HG03575 (cell line): ENCODE measurements at regions not wholly inside any gene's neighbourhood (a gene's known extent, or its start where the extent isn't known, plus 50 kb on each side); places are given as distances from the start of the nearest gene placed in this dataset.
"Not testable (repeated sequence)": the region's sequence is repeated elsewhere in the genome, so short reads cannot be mapped to it uniquely, and the experiment has no call there.

Experiments
- ATAC-seq: cut with Tn5 transposase; IDR thresholded peaks from one replicate; pipeline ENCODE4 v1.9.1; 2021; ENCODE audit not compliant: unreplicated experiment, insufficient number of reproducible peaks, low FRiP score; ENCODE audit errors: extremely low read depth

DNA sequence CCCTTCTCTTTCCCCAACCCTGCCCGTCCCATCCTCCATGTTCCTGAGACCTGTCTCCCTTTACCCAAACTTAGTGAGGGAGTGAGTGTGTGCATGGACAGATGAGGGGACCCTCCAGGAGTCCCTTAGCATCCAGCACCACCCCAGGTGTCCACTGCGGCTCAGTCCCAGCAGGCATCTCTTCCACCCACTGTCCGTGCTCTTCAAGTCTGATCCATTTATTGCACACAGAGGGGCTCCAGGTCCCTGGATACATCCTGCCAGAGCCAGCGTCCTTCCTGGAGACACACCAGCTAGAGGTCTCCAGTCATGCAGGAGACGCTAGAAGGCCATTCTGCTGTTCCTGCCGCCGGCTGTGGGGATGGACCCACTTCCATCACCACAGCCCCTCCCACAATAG lies 239.2 kb downstream of the ADGRD1 start:
- no peak for ATAC-seq

DNA sequence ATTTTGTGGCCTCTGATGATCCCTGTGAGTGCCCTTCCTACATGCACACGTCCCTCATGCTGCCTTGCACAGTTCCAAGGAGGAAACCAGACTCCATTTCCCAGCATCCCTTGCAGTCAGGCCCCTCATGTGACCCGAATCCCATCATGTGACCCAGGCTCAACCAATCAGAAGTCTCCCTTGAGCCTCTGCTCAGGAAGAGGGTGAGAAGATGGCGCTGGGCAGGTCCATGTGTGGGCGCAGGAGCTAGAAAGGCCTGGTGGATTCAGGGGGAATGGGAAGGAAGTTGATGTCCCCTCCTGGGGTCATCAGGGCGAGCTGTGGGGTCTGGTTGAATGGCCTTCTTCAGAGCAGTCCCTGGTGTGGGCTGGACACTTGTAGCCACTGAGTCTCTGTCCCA lies 240.5 kb downstream of the ADGRD1 start:
- no peak for ATAC-seq

DNA sequence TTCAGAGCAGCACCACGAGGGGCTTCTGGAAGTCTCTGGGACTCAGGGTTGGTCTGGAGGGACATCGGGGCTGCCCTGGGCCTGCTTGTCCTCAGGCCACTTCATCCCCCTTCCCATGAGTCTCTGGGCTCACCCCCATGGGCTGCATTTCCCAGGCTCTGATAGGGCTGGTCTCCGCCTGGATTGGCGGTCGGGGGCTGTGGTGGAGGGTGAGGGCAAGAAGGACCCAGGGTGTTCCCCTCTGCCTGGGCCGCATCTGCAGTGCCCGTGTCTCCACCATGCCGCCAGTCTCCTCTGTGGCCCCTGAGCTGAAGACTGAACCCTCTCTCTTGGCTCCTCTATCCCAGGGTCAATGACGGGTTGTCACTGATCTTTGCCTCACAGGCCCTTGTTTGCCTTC lies 242.1 kb downstream of the ADGRD1 start:
- ATAC-seq = no peak

DNA sequence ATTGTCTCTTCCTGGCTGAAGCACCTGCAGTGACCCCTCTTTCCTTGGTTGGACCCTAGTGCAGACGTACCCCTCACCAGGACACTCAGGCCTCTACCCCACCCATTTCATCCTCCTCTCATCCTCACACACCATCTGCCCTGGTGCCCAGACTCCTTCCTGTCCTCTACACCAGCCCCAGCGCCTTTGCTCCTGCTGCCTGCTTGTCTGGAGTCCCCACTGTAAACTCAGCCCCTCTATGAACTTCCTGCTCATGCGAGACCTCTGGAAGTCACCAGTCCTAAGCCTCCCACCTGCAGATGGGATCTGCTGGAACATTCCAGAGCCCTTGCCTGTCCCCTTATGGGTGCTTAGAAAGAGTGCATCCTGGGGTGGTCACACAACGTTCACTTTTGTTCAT lies 242.5 kb downstream of the ADGRD1 start:
- ATAC-seq = no peak

DNA sequence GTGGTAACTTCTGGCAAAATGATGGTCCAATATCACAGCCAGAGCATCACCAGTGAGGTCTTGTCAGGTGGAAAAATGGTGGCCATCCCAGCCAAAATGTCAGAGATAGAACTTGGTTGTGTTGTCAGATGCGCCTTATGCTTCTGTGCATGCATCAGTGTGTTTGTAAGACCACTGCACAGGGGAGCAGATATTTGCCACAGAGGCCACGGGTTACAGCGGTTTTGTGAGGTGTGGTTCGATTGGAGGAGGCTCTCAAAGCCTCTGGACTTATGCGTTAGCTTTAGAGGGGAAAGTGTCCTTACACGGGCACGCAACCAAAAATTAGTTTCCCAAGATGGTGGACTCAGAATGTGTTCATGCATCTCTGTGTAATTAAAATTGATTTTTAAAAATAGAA lies 243.8 kb downstream of the ADGRD1 start:
- ATAC-seq = no peak

DNA sequence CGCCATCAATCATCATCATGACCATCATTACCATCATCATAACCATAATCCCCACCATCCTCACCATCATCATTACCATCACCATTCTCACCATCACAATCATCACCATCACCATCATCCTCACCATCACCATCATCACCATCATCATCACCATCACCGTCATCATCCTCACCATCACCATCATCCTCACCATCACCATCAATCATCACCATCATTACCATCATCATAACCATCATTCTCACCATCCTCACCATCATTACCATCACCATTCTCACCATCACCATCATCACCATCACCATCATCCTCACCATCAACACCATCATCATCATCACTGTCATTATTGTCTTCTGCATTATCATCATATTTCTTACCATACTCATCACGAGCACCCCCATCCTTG lies 245.5 kb downstream of the ADGRD1 start:
- no peak for ATAC-seq

DNA sequence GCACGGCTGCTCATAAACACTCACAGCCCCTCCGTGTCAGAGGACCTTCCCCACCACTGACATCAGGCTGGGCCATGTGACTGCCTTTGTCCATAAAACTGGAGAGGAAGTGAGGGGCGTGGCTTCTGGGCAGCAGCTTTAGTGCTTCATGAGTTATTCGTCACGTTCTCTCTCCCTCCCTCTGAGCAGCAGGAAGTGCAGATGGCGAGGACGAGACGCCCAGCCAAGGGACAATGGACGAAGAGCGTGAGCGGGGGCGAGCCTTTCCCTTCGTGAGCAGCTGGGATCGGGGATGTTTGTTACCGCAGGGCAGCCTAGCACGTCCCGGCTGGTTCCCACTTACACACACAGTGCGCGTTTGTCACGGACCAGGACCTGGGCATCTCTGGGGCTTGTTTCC lies 248.2 kb downstream of the ADGRD1 start:
- ATAC-seq = not testable (repeated sequence)

DNA sequence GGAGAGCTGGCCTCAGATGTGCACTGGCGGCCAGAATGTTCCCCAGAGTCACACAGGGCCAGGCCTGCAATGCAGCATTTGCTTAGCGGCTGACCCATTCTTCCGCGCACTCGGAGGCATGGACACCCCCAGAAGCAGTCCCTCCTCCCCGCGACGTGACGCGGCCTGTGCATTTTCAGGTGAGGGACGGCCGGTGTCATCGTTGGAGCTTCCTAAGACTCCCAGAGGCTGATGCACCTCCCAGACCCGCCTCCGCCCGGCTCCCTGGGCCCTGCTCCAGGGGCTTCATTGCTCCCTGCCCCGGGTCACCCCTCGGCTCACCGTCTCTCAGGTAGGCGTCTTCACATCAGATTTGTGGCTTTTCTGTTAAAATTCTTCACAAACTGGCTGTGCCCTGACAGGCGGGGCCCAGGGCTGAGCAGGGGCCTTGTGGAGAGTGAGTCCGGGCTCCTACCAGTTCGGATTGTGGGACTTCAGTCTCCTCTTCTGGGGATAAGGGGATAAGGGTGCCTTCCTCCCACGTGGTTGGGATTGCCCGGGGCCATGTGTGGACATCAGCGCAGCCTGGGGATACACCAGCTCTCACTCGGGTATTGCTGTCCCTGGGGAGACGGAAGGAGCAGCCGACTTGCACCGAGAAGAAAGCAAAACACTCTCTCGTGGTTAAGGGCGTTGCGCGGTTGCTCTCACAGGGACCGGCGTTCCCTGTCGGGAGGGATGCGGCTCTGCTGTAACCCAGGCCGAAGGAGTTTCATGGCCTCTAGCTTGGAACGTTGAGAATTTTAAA lies 249.1 kb downstream of the ADGRD1 start:
- ATAC-seq = no peak

DNA sequence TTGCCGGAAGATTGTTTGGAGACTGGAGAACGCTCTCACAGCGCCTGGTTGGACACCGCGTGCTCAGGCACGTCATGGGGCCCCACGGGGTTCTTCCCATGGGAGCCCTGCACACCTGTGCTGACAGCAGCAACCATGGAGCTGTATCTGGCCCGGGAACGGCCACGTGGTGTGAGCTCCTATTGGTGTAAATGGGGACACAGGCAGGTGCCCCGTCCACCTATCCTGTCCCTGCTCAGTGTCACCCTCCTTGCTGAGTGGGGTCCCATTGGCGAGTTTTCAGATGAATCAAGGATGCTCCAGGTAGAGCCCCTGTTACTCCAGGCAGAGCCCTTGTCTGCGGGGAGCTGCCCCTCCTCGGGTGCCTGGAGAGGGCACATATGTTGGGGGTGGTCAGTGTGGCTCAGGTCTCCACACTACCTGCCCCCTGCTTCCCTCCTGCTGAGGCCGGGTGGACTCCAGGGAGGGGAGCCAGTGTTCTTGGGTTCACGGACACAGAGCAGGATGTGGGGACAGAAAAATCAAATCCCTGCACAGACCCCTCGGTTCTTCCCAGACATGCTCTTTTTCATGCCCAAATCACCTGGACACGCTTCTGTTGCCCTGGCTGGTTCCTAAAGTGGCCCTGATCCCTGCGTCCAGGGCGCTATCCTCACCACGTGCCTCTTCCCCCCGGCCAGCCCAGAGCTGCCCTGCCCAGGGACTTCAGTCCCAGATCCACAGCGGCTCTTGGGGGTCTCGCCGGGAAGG lies 250.1 kb downstream of the ADGRD1 start:
- no peak for ATAC-seq

DNA sequence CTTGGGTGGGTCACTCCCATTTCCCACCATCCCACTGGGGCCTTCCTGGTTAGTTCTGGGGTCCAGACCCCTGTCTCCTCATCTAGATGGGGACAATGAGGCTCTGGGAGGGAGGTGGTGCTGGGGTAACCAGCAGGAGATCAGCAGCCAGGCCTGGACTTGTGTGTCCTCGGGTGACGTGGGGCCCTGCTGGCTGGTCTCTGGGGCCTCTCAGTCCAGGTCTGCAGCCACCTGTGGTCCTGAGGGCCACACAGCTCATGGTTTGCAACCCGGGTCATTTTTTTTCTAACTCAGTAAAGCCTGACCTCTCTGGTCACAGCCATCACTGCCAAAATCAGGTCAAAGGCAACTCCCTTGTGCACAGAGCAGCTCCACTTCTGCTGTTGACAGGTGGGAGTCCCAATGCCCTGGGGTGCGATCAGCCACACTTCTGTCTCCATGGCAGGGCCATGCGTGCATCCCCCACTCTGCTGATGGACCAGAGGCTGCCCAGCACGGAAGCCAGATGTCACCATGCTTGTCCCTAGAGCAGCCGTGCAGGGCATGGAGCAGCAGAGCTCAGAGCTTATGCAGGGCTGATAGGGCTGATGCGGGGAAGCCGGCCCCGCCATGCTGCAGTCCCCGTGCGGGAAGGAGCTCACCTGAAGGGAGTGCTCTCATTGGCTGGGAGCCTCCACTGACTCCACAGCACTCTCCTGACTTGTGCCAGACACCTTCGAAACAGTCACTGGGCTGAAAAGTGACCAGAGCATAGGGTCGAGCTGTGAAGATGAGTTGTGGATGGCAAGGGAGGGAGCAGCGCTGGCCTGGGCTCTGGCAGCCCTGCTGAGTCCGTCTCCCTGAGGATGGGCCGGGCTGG lies 250.9 kb downstream of the ADGRD1 start:
- no peak for ATAC-seq

DNA sequence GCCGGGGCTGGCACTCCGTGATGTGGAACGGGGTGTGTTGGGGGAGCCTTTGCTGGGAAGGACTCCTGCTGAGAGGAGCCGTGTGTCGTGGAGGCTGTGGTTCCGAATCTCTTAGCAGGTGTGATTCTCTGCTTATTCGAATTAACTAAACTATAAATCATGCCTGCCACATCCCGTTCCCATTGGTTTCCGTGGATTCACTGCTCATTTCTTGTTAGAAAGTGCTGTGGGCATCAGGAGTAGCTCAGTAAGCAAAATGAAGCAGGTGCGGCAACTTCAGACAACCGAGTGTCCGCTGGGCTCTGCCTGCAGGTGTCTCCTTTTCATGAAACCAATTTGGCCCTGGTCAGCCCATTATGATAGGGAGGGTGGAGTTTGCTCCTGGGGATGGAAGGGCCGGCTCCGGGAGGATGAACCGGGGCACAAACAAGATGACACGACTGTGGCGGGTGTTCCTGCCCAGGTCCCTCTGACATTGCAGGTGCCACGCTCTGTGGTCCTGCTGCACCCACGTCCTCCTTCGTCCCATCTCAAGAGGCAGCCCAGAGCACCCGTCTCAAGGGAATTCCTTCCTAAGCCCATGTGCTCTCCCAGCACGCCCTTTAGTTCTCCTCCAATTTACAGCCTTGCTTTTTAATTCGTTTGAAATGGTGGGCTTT lies 251.7 kb downstream of the ADGRD1 start:
- not testable (repeated sequence) for ATAC-seq

DNA sequence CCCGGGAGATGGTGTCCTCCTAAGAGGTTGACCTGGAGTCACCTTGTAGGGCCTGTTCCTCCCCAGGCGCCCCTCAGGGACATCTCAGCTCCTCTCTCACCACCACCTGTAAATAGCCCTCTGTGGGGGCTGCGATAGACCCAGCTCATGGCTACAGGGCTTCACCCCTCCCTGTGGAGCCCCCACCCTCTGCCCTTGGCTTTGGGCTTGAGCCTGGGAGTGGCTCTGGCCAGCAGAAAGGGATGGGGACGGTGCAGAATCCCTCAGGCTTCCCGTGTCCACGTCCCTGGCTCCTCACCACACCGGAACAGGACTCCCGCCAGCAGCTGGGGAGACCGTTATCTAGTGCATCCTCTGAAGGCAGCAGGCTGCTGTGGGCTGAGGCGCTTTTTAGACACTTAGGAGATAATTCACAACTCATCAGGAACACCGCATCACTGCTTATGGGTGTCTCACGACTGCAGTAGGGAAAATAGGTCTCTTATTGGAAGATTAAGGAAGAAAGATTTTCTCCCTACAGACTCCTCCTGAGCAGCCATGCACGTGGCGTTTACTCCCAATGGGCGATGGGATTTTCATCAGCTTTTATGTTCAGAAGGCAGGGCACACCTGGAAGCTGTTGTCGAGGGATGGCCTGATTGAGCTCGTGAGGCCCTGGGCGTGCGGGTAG lies 253.1 kb downstream of the ADGRD1 start:
- ATAC-seq = not testable (repeated sequence)

DNA sequence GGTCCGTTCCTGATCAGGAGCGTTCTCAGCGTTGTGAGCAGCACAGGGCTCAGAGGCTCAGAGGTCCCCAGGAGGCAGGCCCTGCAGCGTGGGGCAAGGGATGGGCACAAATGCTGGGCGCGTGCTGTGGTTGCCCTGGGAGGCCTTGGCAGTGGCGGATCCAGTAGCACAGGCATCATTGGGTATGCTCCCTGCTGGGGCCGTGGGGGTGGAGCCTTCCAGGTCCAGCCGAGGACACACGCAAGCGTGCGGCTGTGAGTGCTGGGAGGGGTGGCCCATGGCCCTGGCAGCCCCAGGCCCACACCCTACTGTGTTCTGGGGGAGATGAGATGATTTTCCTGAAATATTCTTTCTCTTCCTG lies 253.6 kb downstream of the ADGRD1 start:
- not testable (repeated sequence) for ATAC-seq

DNA sequence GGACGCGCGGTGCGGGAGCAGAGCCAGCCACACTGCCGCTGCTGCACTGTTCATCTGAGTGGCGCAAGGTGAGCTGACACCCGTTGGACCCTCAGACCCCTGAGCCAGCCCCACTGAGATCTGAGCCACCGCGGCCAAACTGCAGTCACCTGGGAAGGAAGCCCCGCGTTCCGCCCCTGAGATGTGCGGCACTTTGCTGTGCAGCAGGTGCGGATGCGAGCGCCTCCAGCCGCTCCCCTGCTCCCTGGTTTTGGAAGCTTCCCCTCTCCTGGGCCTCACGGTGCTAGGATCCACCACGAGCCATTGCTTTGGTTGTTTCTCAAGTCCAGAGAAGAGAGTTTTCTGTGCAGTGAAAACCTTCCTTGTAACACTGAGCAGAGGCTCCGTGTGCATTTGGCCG lies 254.1 kb downstream of the ADGRD1 start:
- ATAC-seq = not testable (repeated sequence)

DNA sequence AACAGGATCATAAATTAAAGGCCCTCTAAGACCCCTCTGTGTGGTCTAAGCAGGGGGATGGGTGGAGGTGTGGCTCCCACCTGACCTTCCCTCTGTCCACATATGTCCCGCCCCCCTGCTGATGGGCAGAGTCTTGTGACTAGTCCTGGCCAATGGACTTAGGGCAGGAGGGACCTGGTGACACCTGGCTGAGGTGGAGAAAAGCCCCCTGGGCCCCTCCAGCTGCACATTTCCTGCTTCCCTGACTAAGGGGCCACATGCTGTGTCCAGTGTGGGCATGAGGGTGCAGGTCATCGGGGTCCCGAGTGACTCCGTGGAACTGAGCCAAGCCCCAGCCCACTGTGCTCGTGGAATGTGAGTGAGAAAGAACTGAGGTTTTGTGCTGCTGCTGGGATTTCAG lies 254.7 kb downstream of the ADGRD1 start:
- no peak for ATAC-seq

DNA sequence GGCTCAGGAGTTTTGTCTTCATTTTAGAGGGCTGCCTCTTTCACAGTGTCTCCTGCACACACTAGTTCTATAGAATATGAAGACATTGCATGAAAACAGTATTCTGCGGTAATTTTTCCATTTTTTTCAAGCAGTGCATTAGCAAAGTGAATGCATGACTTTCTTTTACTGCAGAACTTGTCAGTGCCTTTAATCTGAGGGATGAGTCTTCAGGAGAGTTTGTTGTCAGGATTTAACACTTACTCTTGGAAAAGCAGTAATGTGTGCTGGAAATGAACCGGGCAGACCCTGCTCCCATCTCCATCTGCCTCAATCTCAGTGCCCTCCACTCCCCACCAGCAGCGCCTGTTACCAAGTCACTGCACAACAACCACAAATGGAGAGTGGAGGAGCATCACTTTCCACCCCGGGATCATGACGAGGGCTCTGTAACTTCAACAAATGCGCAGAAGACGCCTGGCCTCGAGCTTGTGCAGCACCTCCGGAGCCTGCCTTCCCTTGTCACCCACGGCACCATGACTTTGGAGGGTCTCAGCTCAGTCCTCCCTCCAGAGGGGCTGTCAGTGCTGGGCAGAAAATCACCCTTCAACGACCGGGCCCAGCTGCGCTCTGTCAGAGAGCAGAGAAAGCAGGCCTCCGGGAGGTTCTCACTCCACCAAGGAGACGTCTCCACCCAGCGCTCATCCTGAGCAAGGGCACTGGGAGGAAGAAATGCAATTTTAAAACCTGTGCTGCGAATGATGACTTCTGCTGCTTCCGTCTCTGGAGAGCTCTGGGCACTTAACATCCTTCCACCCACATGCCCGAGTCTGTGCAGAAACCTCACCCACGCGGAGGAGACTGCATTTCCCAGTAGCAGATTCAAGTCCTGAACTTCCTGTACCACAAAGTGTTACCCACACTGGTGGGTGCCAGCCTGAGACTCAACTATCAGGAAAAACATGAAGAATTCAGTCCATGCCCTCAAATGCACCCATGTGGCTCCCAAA lies 255.7 kb downstream of the ADGRD1 start:
- no peak for ATAC-seq

DNA sequence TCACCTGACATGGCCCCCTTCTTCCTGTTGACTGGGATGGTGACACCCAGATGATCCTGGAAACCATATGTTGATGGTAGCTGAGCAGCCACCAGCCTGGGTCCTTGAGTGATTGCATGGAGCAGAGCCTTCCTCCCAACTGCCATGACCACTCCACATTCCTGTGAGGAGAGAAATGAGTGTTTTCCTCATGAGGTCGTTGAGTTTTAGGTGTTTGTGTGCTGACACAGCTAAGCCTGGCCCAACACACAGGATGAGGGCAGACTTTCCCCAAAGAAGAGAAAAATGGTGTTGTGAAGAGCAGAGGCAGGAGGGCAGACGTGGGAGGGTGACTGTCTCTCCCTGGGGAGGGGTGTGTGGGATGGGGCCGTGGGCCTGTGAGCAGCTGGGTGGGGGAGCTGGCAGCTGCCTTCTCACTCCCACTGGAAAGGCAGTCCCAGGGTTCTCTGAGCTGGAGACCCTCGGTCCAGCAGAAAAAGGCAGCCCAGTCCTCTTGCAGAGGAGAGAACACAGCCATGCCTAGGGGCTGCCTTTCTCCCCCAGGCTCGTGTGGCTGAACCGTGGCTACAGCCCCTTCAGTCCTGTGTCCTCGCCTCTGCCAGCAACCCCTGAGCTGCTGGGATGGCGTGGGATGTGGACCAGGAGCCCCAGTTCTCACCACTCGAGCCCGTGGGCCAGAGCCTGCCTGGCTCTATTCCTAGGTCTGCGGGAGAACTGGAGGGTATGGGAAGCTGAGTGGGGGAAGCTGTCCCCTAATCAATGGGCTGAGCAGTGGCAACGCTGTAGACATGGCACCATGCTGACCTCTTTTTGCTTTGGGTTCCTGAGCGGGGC lies 257.0 kb downstream of the ADGRD1 start:
- no peak for ATAC-seq
